Activated B cell treated with CpG ODN at 0.5 μM for 24 hours (primary cell): ENCODE measurements at regions not wholly inside any gene's neighbourhood (a gene's known extent, or its start where the extent isn't known, plus 50 kb on each side); places are given as distances from the start of the nearest gene placed in this dataset.
A peak's percentile ranks its signal among the peaks of the same experiment; 100 is the strongest.

ENCODE experiments used
- ATAC-seq: fragments of 200-7000 bp; cut with Tn5 transposase; one replicate; pipeline ENCODE4 v1.10.0; 2021; ENCODE audit warnings: low read depth, mild to moderate bottlenecking, moderate library complexity
- CTCF ChIA-PET: fragments of 350-600 bp; sonication (Branson Sonifier 250); formaldehyde crosslinking; loops from one replicate; lab custom pipeline; 2021; ENCODE audit warnings: antibody characterized with exemption; lab: Charles Lee
- POLR2A ChIA-PET: fragments of 350-600 bp; sonication (Branson Sonifier 250); formaldehyde crosslinking; loops from one replicate; lab custom pipeline; 2021; ENCODE audit warnings: antibody characterized with exemption; lab: Charles Lee
- DNase-seq: peaks from one replicate; pipeline ENCODE4 v3.0.0; 2022
- H3K27ac Mint-ChIP-seq: one replicate; pipeline ENCODE4 v1.8.0; 2020; ENCODE audit warnings: mixed read lengths
- H3K27me3 Mint-ChIP-seq: one replicate; pipeline ENCODE4 v1.8.0; 2021; ENCODE audit warnings: mixed read lengths
- H3K36me3 Mint-ChIP-seq: one replicate; pipeline ENCODE4 v1.8.0; 2021; ENCODE audit warnings: low read depth, mixed read lengths
- H3K4me1 Mint-ChIP-seq: one replicate; pipeline ENCODE4 v1.8.0; 2021; ENCODE audit warnings: mixed read lengths
- H3K4me3 Mint-ChIP-seq: one replicate; pipeline ENCODE4 v1.8.0; 2020; ENCODE audit warnings: mild to moderate bottlenecking, mixed read lengths
- H3K9me3 Mint-ChIP-seq: one replicate; pipeline ENCODE4 v1.8.0; 2020; ENCODE audit warnings: mixed read lengths
- CTCF ChIP-seq: fragments of 200-600 bp; IDR thresholded peaks from one replicate; pipeline ENCODE4 v1.8.0; 2022; ENCODE audit warnings: antibody characterized with exemption, mild to moderate bottlenecking
- intact Hi-C: fragments of 100-400 bp; cut with micrococcal nuclease; formaldehyde crosslinking; loops from one replicate; pipeline ENCODE4 v1.15.1; 2024

GRCh38 chr7:69196593-69196992 lies 401.7 kb upstream of the AUTS2 start:
- ChIA-PET CTCF (no interaction called here), POLR2A (no interaction called here)
- H3K9me3 Mint-ChIP-seq: peaks cover 28% of the 10 kb centered on the region
- DNase-seq (no peak), ATAC-seq (no peak)
- H3K27ac Mint-ChIP-seq: no peak overlapping the region
- H3K4me1 Mint-ChIP-seq: peaks cover 18% of the 10 kb centered on the region
- intact Hi-C loops: no loop called here
- no peaks in the 10 kb centered on the region for H3K27me3 Mint-ChIP-seq
- TF ChIP-seq CTCF: no peak
- no peak overlapping the region for H3K4me3 Mint-ChIP-seq
- peaks cover 3% of the 10 kb centered on the region for H3K36me3 Mint-ChIP-seq

GRCh38 chr7:69198250-69198649 lies 400.0 kb upstream of the AUTS2 start:
- H3K27me3 Mint-ChIP-seq: no peaks in the 10 kb centered on the region
- CTCF ChIA-PET: no interaction called here
- no peak for TF ChIP-seq CTCF
- POLR2A ChIA-PET: no interaction called here
- no peak overlapping the region for H3K4me3 Mint-ChIP-seq
- peaks cover 29% of the 10 kb centered on the region for H3K9me3 Mint-ChIP-seq
- intact Hi-C loops: no loop called here
- DNase-seq (no peak), ATAC-seq (no peak)
- H3K36me3 Mint-ChIP-seq: peaks cover 3% of the 10 kb centered on the region
- H3K4me1 Mint-ChIP-seq: peaks cover 13% of the 10 kb centered on the region
- H3K27ac Mint-ChIP-seq: no peak overlapping the region

GRCh38 chr7:69199041-69199440 lies 399.2 kb upstream of the AUTS2 start:
- DNase-seq (no peak), ATAC-seq (no peak)
- Mint-ChIP-seq H3K27ac (peak overlapping the region; percentile 78), H3K4me1 (peaks cover 13% of the 10 kb centered on the region), H3K36me3 (peaks cover 3% of the 10 kb centered on the region), H3K4me3 (no peak overlapping the region), H3K27me3 (no peaks in the 10 kb centered on the region), H3K9me3 (peaks cover 28% of the 10 kb centered on the region)
- CTCF ChIA-PET: no interaction called here
- no peak for TF ChIP-seq CTCF
- intact Hi-C loops: no loop called here
- POLR2A ChIA-PET: no interaction called here

GRCh38 chr7:69199661-69200060 lies 398.6 kb upstream of the AUTS2 start:
- POLR2A ChIA-PET: no interaction called here
- Mint-ChIP-seq H3K36me3 (peaks cover 3% of the 10 kb centered on the region), H3K4me3 (no peak overlapping the region), H3K27me3 (no peaks in the 10 kb centered on the region), H3K9me3 (peaks cover 25% of the 10 kb centered on the region), H3K27ac (peak overlapping the region; percentile 78), H3K4me1 (peaks cover 13% of the 10 kb centered on the region)
- DNase-seq: no peak
- no peak for ATAC-seq
- no peak for TF ChIP-seq CTCF
- intact Hi-C loops: no loop called here
- CTCF ChIA-PET: no interaction called here

GRCh38 chr7:69203871-69204270 lies 394.4 kb upstream of the AUTS2 start:
- POLR2A ChIA-PET: no interaction called here
- Mint-ChIP-seq H3K27ac (no peak overlapping the region), H3K27me3 (no peaks in the 10 kb centered on the region), H3K4me1 (peaks cover 20% of the 10 kb centered on the region), H3K36me3 (peaks cover 3% of the 10 kb centered on the region), H3K9me3 (peaks cover 15% of the 10 kb centered on the region), H3K4me3 (no peak overlapping the region)
- no peak for DNase-seq
- intact Hi-C loops: no loop called here
- CTCF ChIA-PET: no interaction called here
- no peak for TF ChIP-seq CTCF
- no peak for ATAC-seq
